ENCODE measurements at regions not wholly inside any gene's neighbourhood (a gene's known extent, or its start where the extent isn't known, plus 50 kb on each side); places are given as distances from the start of the nearest gene placed in this dataset.

- no peak for TF ChIP-seq USF2 (CRISPR knock-in tag; IDR thresholded peaks at IDR 0.05)
- no peak for TF ChIP-seq ARID4B (CRISPR knock-in tag; IDR thresholded peaks at IDR 0.05; ENCODE audit: borderline replicate concordance)
- TF ChIP-seq ATF6 (CRISPR knock-in tag; IDR thresholded peaks at IDR 0.05) = no peak
- TF ChIP-seq ZNF263 (CRISPR knock-in tag; IDR thresholded peaks at IDR 0.05; ENCODE audit: low read depth) = no peak
- TF ChIP-seq AFF4 (CRISPR knock-in tag; IDR thresholded peaks at IDR 0.05; ENCODE audit: borderline replicate concordance) = no peak
- no peak for TF ChIP-seq ATF2 (CRISPR knock-in tag; IDR thresholded peaks at IDR 0.05; ENCODE audit: borderline replicate concordance, low read depth)
- no peak for TF ChIP-seq NFATC4 (CRISPR knock-in tag; IDR thresholded peaks at IDR 0.05)
- no peak for TF ChIP-seq CTCF (IDR thresholded peaks at IDR 0.05)
- no peak for TF ChIP-seq SMAD3 (CRISPR knock-in tag; IDR thresholded peaks at IDR 0.05; ENCODE audit: borderline replicate concordance)
These were observed 60.4 kb upstream of the TMEM252 start (continued) for GRCh38 chr9:68601081-68601480.

GRCh38 chr9:68603371-68603770 is 62.7 kb upstream of the TMEM252 start:
- ChIA-PET CTCF (no interaction called here), POLR2A (no interaction called here)
- no peak for ATAC-seq
- H3K4me3 Mint-ChIP-seq = no peak overlapping the region
- DNase-seq (ENCODE audit: low spot score) = no peak
- H3K4me1 Mint-ChIP-seq = no peaks in the 10 kb centered on the region
- H3K27me3 Mint-ChIP-seq (ENCODE audit: low read depth) = no peaks in the 10 kb centered on the region
- H3K27ac Mint-ChIP-seq = no peak overlapping the region
- H3K36me3 Mint-ChIP-seq = no peaks in the 10 kb centered on the region
- no peaks in the 10 kb centered on the region for H3K9me3 Mint-ChIP-seq
- TF ChIP-seq ZNF425 (CRISPR knock-in tag; conservative IDR thresholded peaks at IDR 0.05) = no peak
- no peak for TF ChIP-seq ZNF219 (CRISPR knock-in tag; IDR thresholded peaks at IDR 0.05; ENCODE audit: borderline replicate concordance)
- TF ChIP-seq JUN (CRISPR knock-in tag; IDR thresholded peaks at IDR 0.05) = no peak
- TF ChIP-seq ZNF423 (CRISPR knock-in tag; IDR thresholded peaks at IDR 0.05) = no peak
- no peak for TF ChIP-seq PREB (CRISPR knock-in tag; IDR thresholded peaks at IDR 0.05; ENCODE audit: borderline replicate concordance)
- no peak for TF ChIP-seq ETV6 (CRISPR knock-in tag; IDR thresholded peaks at IDR 0.05)
- TF ChIP-seq IRF1 (CRISPR knock-in tag; IDR thresholded peaks at IDR 0.05) = no peak
- no peak for TF ChIP-seq TP53 (CRISPR knock-in tag; IDR thresholded peaks at IDR 0.05)

Measured in WTC11 (cell line).